ENCODE measurements at regions not wholly inside any gene's neighbourhood (a gene's known extent, or its start where the extent isn't known, plus 50 kb on each side); places are given as distances from the start of the nearest gene placed in this dataset.

GRCh38 chr3:177402533-177402932 lies 205.3 kb upstream of the TBL1XR1 start:
- Histone ChIP-seq H3K9me3 (ENCODE audit: insufficient read depth, low read depth, low read length) (no peaks in the 10 kb centered on the region), H3K36me3 (ENCODE audit: insufficient read depth, low read length) (no peaks in the 10 kb centered on the region), H3K4me1 (ENCODE audit: insufficient read depth, low read length, poor library complexity, severe bottlenecking) (peaks cover 10% of the 10 kb centered on the region), H3K4me3 (ENCODE audit: low read length, poor library complexity, severe bottlenecking) (no peak overlapping the region), H3K79me2 (ENCODE audit: insufficient read depth, low read length) (no peaks in the 10 kb centered on the region), H4K20me1 (ENCODE audit: insufficient read depth, low read length, poor library complexity, severe bottlenecking) (no peaks in the 10 kb centered on the region), H3K27me3 (ENCODE audit: insufficient read depth, low read length, poor library complexity, severe bottlenecking) (no peaks in the 10 kb centered on the region), H3K4me2 (ENCODE audit: low read depth, low read length, poor library complexity, severe bottlenecking) (no peak overlapping the region), H3K9me2 (replicated peaks; ENCODE audit: low read depth, low read length) (no peaks in the 10 kb centered on the region), H3F3A (ENCODE audit: low read depth) (no peaks in the 10 kb centered on the region), H2AFZ (ENCODE audit: low read length) (no peak overlapping the region), H3K9ac (ENCODE audit: low read depth, low read length, poor library complexity, severe bottlenecking) (no peak overlapping the region)
- TF ChIP-seq EZH2phosphoT487 (IDR thresholded peaks at IDR 0.05; ENCODE audit: borderline replicate concordance) (no peak), CTCF (conservative IDR thresholded peaks at IDR 0.05; ENCODE audit: low read length) (no peak)

GRCh38 chr3:177405191-177405672 lies 207.9 kb upstream of the TBL1XR1 start:
- Histone ChIP-seq H3F3A (ENCODE audit: low read depth) (no peaks in the 10 kb centered on the region), H3K27me3 (ENCODE audit: insufficient read depth, low read length, poor library complexity, severe bottlenecking) (no peaks in the 10 kb centered on the region), H3K4me2 (ENCODE audit: low read depth, low read length, poor library complexity, severe bottlenecking) (no peak overlapping the region), H3K9me2 (replicated peaks; ENCODE audit: low read depth, low read length) (no peaks in the 10 kb centered on the region), H3K4me1 (ENCODE audit: insufficient read depth, low read length, poor library complexity, severe bottlenecking) (peaks cover 20% of the 10 kb centered on the region), H4K20me1 (ENCODE audit: insufficient read depth, low read length, poor library complexity, severe bottlenecking) (no peaks in the 10 kb centered on the region), H3K4me3 (ENCODE audit: low read length, poor library complexity, severe bottlenecking) (no peak overlapping the region), H3K36me3 (ENCODE audit: insufficient read depth, low read length) (no peaks in the 10 kb centered on the region), H3K9me3 (ENCODE audit: insufficient read depth, low read depth, low read length) (no peaks in the 10 kb centered on the region), H3K9ac (ENCODE audit: low read depth, low read length, poor library complexity, severe bottlenecking) (no peak overlapping the region), H3K79me2 (ENCODE audit: insufficient read depth, low read length) (no peaks in the 10 kb centered on the region), H2AFZ (ENCODE audit: low read length) (0 out of 2 replicates have a peak overlapping the region, but pooled peaks have one; percentile 10)
- TF ChIP-seq CTCF (conservative IDR thresholded peaks at IDR 0.05; ENCODE audit: low read length) (no peak), EZH2phosphoT487 (IDR thresholded peaks at IDR 0.05; ENCODE audit: borderline replicate concordance) (no peak)

- no peaks in the 10 kb centered on the region for H3K9me2 ChIP-seq (replicated peaks; ENCODE audit: low read depth, low read length)
- H3K79me2 ChIP-seq (ENCODE audit: insufficient read depth, low read length), result no peaks in the 10 kb centered on the region
- H3K9me3 ChIP-seq (ENCODE audit: insufficient read depth, low read depth, low read length), result no peaks in the 10 kb centered on the region
- TF ChIP-seq CTCF (conservative IDR thresholded peaks at IDR 0.05; ENCODE audit: low read length) (no peak), EZH2phosphoT487 (IDR thresholded peaks at IDR 0.05; ENCODE audit: borderline replicate concordance) (no peak)
- H3K4me2 ChIP-seq (ENCODE audit: low read depth, low read length, poor library complexity, severe bottlenecking), result peak overlapping the region; percentile 53
- H3K27me3 ChIP-seq (ENCODE audit: insufficient read depth, low read length, poor library complexity, severe bottlenecking), result no peaks in the 10 kb centered on the region
- peak overlapping the region; percentile 66 for H3K9ac ChIP-seq (ENCODE audit: low read depth, low read length, poor library complexity, severe bottlenecking)
- H3K4me3 ChIP-seq (ENCODE audit: low read length, poor library complexity, severe bottlenecking), result peak overlapping the region; percentile 25
- no peaks in the 10 kb centered on the region for H3K36me3 ChIP-seq (ENCODE audit: insufficient read depth, low read length)
- no peaks in the 10 kb centered on the region for H4K20me1 ChIP-seq (ENCODE audit: insufficient read depth, low read length, poor library complexity, severe bottlenecking)
- H2AFZ ChIP-seq (ENCODE audit: low read length), result 0 out of 2 replicates have a peak overlapping the region, but pooled peaks have one; percentile 25
- peaks cover 36% of the 10 kb centered on the region for H3K4me1 ChIP-seq (ENCODE audit: insufficient read depth, low read length, poor library complexity, severe bottlenecking)
- H3F3A ChIP-seq (ENCODE audit: low read depth), result peaks cover 5% of the 10 kb centered on the region
Measured at GRCh38 chr3:177410730-177411129, 213.4 kb upstream of the TBL1XR1 start.

All from Loucy (cell line).